GM18858 (cell line): ENCODE measurements at regions not wholly inside any gene's neighbourhood (a gene's known extent, or its start where the extent isn't known, plus 50 kb on each side); places are given as distances from the start of the nearest gene placed in this dataset.
"Not testable (repeated sequence)": the region's sequence is repeated elsewhere in the genome, so short reads cannot be mapped to it uniquely, and the experiment has no call there.

Experiments
- ATAC-seq: cut with Tn5 transposase; IDR thresholded peaks from one replicate; pipeline ENCODE4 v1.9.1; 2021; ENCODE audit not compliant: unreplicated experiment

- no peak for ATAC-seq
These were observed 61.1 kb upstream of the SEM1 start for GRCh38 chr7:96770758-96771157.

- no peak for ATAC-seq
These were observed 62.6 kb upstream of the SEM1 start for GRCh38 chr7:96772139-96772694.

- no peak for ATAC-seq
These were observed 63.8 kb upstream of the SEM1 start for GRCh38 chr7:96773483-96773882.

GRCh38 chr7:96774358-96774757, 64.7 kb upstream of the SEM1 start:
- no peak for ATAC-seq

- ATAC-seq, result no peak
These were observed 65.4 kb upstream of the SEM1 start for GRCh38 chr7:96775046-96775445.

GRCh38 chr7:96778263-96778662, 68.6 kb upstream of the SEM1 start:
- ATAC-seq, result no peak

- no peak for ATAC-seq
These were observed 72.3 kb upstream of the SEM1 start for GRCh38 chr7:96781919-96782318.

- ATAC-seq, result not testable (repeated sequence)
These were observed 73.1 kb upstream of the SEM1 start for GRCh38 chr7:96782686-96783298.

- no peak for ATAC-seq
These were observed 75.0 kb upstream of the SEM1 start for GRCh38 chr7:96784597-96784996.

GRCh38 chr7:96786261-96786997, 76.8 kb upstream of the SEM1 start:
- ATAC-seq, result no peak

- ATAC-seq, result no peak
These were observed 77.4 kb upstream of the SEM1 start for GRCh38 chr7:96786998-96787395.

GRCh38 chr7:96789914-96790313, 80.3 kb upstream of the SEM1 start:
- no peak for ATAC-seq

GRCh38 chr7:96792115-96792514, 82.5 kb upstream of the SEM1 start:
- no peak for ATAC-seq

GRCh38 chr7:96794063-96794462, 84.4 kb upstream of the SEM1 start:
- ATAC-seq, result no peak

- ATAC-seq, result no peak
These were observed 90.5 kb upstream of the SEM1 start for GRCh38 chr7:96800122-96800521.

- ATAC-seq, result no peak
These were observed 91.2 kb upstream of the SEM1 start for GRCh38 chr7:96800824-96801223.

GRCh38 chr7:96819111-96819700, 109.6 kb upstream of the SEM1 start:
- ATAC-seq, result no peak

- ATAC-seq, result not testable (repeated sequence)
These were observed 111.5 kb upstream of the SEM1 start for GRCh38 chr7:96821131-96821530.

- no peak for ATAC-seq
These were observed 113.2 kb upstream of the SEM1 start for GRCh38 chr7:96822824-96823223.

- no peak for ATAC-seq
These were observed 113.6 kb upstream of the SEM1 start for GRCh38 chr7:96823274-96823673.

- ATAC-seq, result no peak
These were observed 115.0 kb upstream of the SEM1 start for GRCh38 chr7:96824686-96825085.

- no peak for ATAC-seq
These were observed 115.6 kb upstream of the SEM1 start for GRCh38 chr7:96825285-96825684.
